HCT116 (cell line): ENCODE measurements at regions not wholly inside any gene's neighbourhood (a gene's known extent, or its start where the extent isn't known, plus 50 kb on each side); places are given as distances from the start of the nearest gene placed in this dataset.

ENCODE experiments used
- ATAC-seq: fragments of 200-7000 bp; cut with Tn5 transposase; 2 replicates; pipeline ENCODE4 v1.9.1; 2020; ENCODE audit warnings: mild to moderate bottlenecking, moderate library complexity
- BruUV-seq: library from RNA; stranded (reverse); fragments of 400-500 nt; replicated peaks from 2 replicates; lab custom pipeline; 2021; lab: Mats Ljungman, UMichigan
- CTCF ChIA-PET: fragments of 300-600 bp; sonication (Branson Sonifier 250); formaldehyde crosslinking; loops from one replicate; lab custom pipeline; 2021; ENCODE audit warnings: antibody characterized with exemption; lab: Charles Lee
- POLR2A ChIA-PET: fragments of 300-600, 350-600 bp; sonication (Branson Sonifier 250); formaldehyde crosslinking; loops from one replicate; lab custom pipeline; 2021; ENCODE audit warnings: antibody characterized with exemption; lab: Charles Lee
- RAD21 ChIA-PET, 2 experiments: fragments of 300-600 bp; sonication (Branson Sonifier 250); formaldehyde crosslinking; loops; one replicate each; lab custom pipeline; 2023; ENCODE audit warnings: low total read pairs in 2 of 2; ENCODE audit not compliant: uncharacterized antibody in 2 of 2, unreplicated experiment in 2 of 2, low non-redundant PET in 1 of 2; lab: Charles Lee
- DNase-seq: peaks from one replicate; pipeline ENCODE4 v3.0.0-alpha.2; 2010; ENCODE audit warnings: low read depth, low spot score
- H2AFZ ChIP-seq: fragments of 200-600 bp; shearing (Covaris generic), sonication (generic); 2 replicates; pipeline ENCODE4 v1.6.1; 2017; ENCODE audit warnings: low read depth, mixed run types, mixed read lengths, antibody characterized with exemption, low read length; ENCODE audit not compliant: poor library complexity, severe bottlenecking
- H3K27ac ChIP-seq: 2 replicates; pipeline ENCODE4 v1.5.1; 2012; ENCODE audit warnings: low read depth, low read length
- H3K27me3 ChIP-seq: fragments of 200-600 bp; sonication (generic); 2 replicates; pipeline ENCODE4 v1.6.1; 2016; ENCODE audit warnings: mixed run types, low read length, mixed read lengths; ENCODE audit not compliant: insufficient read depth
- H3K36me3 ChIP-seq, 2 experiments: fragments of 200-500 bp in 1 of 2; fragments of 200-600 bp in 1 of 2; sonication (Bioruptor generic) in 1 of 2; sonication (generic) in 1 of 2; 2 replicates each; pipeline versions ENCODE4 v1.5.1 to v1.6.1; 2014 to 2016; ENCODE audit warnings: low read length in 2 of 2, inconsistent platforms in 1 of 2, mixed read lengths in 1 of 2, mixed run types in 1 of 2; ENCODE audit not compliant: insufficient read depth in 2 of 2, control insufficient read depth in 1 of 2
- H3K4me1 ChIP-seq, 2 experiments: fragments of 200-600 bp in 1 of 2; sonication (generic) in 1 of 2; 2 replicates each; pipeline versions ENCODE4 v1.5.1 to v1.6.1; 2012 to 2017; ENCODE audit warnings: low read length in 2 of 2, inconsistent platforms in 1 of 2, mild to moderate bottlenecking in 1 of 2, mixed read lengths in 1 of 2, mixed run types in 1 of 2, moderate library complexity in 1 of 2; ENCODE audit not compliant: insufficient read depth in 2 of 2, control insufficient read depth in 1 of 2
- H3K4me2 ChIP-seq: fragments of 200-600 bp; sonication (generic); 2 replicates; pipeline ENCODE4 v1.6.1; 2017; ENCODE audit warnings: mixed run types, low read length, mixed read lengths
- H3K4me3 ChIP-seq, 2 experiments: fragments of 200-600 bp in 1 of 2; sonication (generic) in 1 of 2; replicated peaks in 1 of 2; 2 replicates each; pipeline ENCODE4 v1.5.1; 2011 to 2016; ENCODE audit warnings: low read length in 2 of 2, control low read depth in 1 of 2, low read depth in 1 of 2, mild to moderate bottlenecking in 1 of 2, mixed read lengths in 1 of 2, mixed run types in 1 of 2
- H3K79me2 ChIP-seq: fragments of 200-600 bp; sonication (generic); 2 replicates; pipeline ENCODE4 v1.6.1; 2017; ENCODE audit warnings: mild to moderate bottlenecking, mixed run types, low read length, moderate library complexity, mixed read lengths; ENCODE audit not compliant: insufficient read depth
- H3K9ac ChIP-seq: fragments of 200-600 bp; sonication (generic); 2 replicates; pipeline ENCODE4 v1.6.1; 2016; ENCODE audit warnings: low read length, mixed read lengths
- H3K9me2 ChIP-seq: fragments of 200-600 bp; sonication (generic), shearing (Covaris generic); 2 replicates; pipeline ENCODE4 v1.6.1; 2017; ENCODE audit warnings: mixed run types, mild to moderate bottlenecking, moderate library complexity; ENCODE audit not compliant: insufficient read depth
- H3K9me3 ChIP-seq, 2 experiments: fragments of 200-500 bp in 1 of 2; fragments of 200-600 bp in 1 of 2; sonication (Bioruptor generic) in 1 of 2; sonication (generic) in 1 of 2; 2 replicates each; pipeline ENCODE4 v1.6.1; 2014 to 2017; ENCODE audit warnings: low read length in 2 of 2, mixed read lengths in 2 of 2, inconsistent platforms in 1 of 2, low read depth in 1 of 2, mild to moderate bottlenecking in 1 of 2, mixed run types in 1 of 2, moderate library complexity in 1 of 2; ENCODE audit not compliant: control insufficient read depth in 1 of 2, insufficient read depth in 1 of 2
- H4K20me1 ChIP-seq: fragments of 200-600 bp; sonication (generic), shearing (Covaris generic); 2 replicates; pipeline ENCODE4 v1.6.1; 2017; ENCODE audit warnings: mixed run types, mild to moderate bottlenecking, moderate library complexity; ENCODE audit not compliant: insufficient read depth
- ATF3 ChIP-seq: IDR thresholded peaks from 2 replicates; pipeline ENCODE4 v1.6.1; 2012
- CBX3 ChIP-seq: IDR thresholded peaks from 2 replicates; pipeline ENCODE4 v1.6.1; 2012; ENCODE audit warnings: low read depth
- EGR1 ChIP-seq: IDR thresholded peaks from 2 replicates; pipeline ENCODE4 v1.6.1; 2012; ENCODE audit warnings: low read depth
- JUND ChIP-seq: IDR thresholded peaks from 2 replicates; pipeline ENCODE4 v1.6.1; 2012
- POLR2A ChIP-seq: IDR thresholded peaks from 2 replicates; pipeline ENCODE4 v1.7.0; 2011; ENCODE audit warnings: borderline replicate concordance; ENCODE audit not compliant: insufficient read depth, insufficient read length; ENCODE audit errors: extremely low read depth
- RAD21 ChIP-seq: IDR thresholded peaks from 2 replicates; pipeline ENCODE4 v1.6.1; 2012; ENCODE audit warnings: low read depth, mild to moderate bottlenecking
- intact Hi-C: fragments of 100-400 bp; cut with micrococcal nuclease; formaldehyde crosslinking; loops from 2 replicates; pipeline ENCODE4 v1.10.0; 2022
- TF ChIP-seq, protein P1 (sequence below): IDR thresholded peaks from 2 replicates; pipeline ENCODE4 v1.6.1; 2012; ENCODE audit warnings: low read depth

GRCh38 chr3:137071104-137071503 lies 113.3 kb downstream of the IL20RB start:
- TF ChIP-seq EGR1: no peak
- TF ChIP-seq POLR2A: no peak
- TF ChIP-seq, protein P1, sequence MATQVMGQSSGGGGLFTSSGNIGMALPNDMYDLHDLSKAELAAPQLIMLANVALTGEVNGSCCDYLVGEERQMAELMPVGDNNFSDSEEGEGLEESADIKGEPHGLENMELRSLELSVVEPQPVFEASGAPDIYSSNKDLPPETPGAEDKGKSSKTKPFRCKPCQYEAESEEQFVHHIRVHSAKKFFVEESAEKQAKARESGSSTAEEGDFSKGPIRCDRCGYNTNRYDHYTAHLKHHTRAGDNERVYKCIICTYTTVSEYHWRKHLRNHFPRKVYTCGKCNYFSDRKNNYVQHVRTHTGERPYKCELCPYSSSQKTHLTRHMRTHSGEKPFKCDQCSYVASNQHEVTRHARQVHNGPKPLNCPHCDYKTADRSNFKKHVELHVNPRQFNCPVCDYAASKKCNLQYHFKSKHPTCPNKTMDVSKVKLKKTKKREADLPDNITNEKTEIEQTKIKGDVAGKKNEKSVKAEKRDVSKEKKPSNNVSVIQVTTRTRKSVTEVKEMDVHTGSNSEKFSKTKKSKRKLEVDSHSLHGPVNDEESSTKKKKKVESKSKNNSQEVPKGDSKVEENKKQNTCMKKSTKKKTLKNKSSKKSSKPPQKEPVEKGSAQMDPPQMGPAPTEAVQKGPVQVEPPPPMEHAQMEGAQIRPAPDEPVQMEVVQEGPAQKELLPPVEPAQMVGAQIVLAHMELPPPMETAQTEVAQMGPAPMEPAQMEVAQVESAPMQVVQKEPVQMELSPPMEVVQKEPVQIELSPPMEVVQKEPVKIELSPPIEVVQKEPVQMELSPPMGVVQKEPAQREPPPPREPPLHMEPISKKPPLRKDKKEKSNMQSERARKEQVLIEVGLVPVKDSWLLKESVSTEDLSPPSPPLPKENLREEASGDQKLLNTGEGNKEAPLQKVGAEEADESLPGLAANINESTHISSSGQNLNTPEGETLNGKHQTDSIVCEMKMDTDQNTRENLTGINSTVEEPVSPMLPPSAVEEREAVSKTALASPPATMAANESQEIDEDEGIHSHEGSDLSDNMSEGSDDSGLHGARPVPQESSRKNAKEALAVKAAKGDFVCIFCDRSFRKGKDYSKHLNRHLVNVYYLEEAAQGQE: no peak
- no peak for TF ChIP-seq RAD21
- no peak for TF ChIP-seq ATF3
- TF ChIP-seq JUND: no peak
- no peak for ATAC-seq
- Histone ChIP-seq H3K79me2 (no peaks in the 10 kb centered on the region), H3K9me3 (no peaks in the 10 kb centered on the region), H4K20me1 (no peaks in the 10 kb centered on the region), H3K36me3 (no peaks in the 10 kb centered on the region), H3K9ac (no peak overlapping the region), H3K27ac (no peak overlapping the region), H3K4me2 (no peak overlapping the region), H3K27me3 (peaks cover 13% of the 10 kb centered on the region; the same call in 1 of the 2 replicates), H2AFZ (no peak overlapping the region), H3K4me3 (no peak overlapping the region), H3K9me2 (no peaks in the 10 kb centered on the region), H3K4me1 (no peaks in the 10 kb centered on the region)
- ChIA-PET POLR2A (no interaction called here), CTCF (no interaction called here), RAD21 (no interaction called here)
- BruUV-seq: no TSS peak
- intact Hi-C loops: no loop called here
- DNase-seq: no peak

DNA sequence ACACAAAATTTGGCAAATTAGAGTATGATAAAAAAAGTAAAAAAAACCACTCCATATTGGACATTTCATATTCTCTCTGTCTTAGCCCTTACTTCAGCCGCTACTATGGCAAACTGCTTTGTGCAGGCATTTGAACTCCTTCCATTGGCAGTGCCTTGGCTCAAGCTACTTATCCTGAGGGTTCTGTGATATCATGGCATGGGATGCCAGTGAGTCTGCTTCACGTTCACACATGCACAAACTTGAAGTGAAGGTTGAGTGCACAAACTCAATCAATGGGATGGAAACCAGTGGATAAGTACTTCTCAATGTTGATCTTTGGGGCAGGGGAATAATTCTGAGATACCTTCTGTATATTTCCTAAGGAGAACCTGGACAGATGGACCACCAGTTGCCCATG lies 117.2 kb downstream of the IL20RB start:
- Histone ChIP-seq H3K36me3 (no peaks in the 10 kb centered on the region), H3K9ac (no peak overlapping the region), H3K4me2 (no peak overlapping the region), H3K4me1 (no peaks in the 10 kb centered on the region), H3K27ac (no peak overlapping the region), H4K20me1 (no peaks in the 10 kb centered on the region), H3K27me3 (peaks cover 31% of the 10 kb centered on the region), H3K79me2 (no peaks in the 10 kb centered on the region), H3K9me3 (no peaks in the 10 kb centered on the region), H2AFZ (no peak overlapping the region), H3K9me2 (no peaks in the 10 kb centered on the region), H3K4me3 (no peak overlapping the region)
- BruUV-seq: no TSS peak
- ATAC-seq: no peak
- ChIA-PET POLR2A (no interaction called here), RAD21 (no interaction called here), CTCF (no interaction called here)
- no peak for DNase-seq
- no peak for TF ChIP-seq CBX3
- intact Hi-C loops: no loop called here
